GM19239 (cell line): ENCODE measurements at regions not wholly inside any gene's neighbourhood (a gene's known extent, or its start where the extent isn't known, plus 50 kb on each side); places are given as distances from the start of the nearest gene placed in this dataset.
A peak's percentile ranks its signal among the peaks of the same experiment; 100 is the strongest.

Experiments used
- DNase-seq: peaks from one replicate; pipeline ENCODE4 v3.0.0; 2011; ENCODE audit warnings: low spot score; ENCODE audit not compliant: insufficient read length
- FAIRE-seq: peaks from 2 replicates; lab custom pipeline; 2011; peaks lifted over from hg19 to GRCh38; lab: Jason Lieb, UNC

DNA sequence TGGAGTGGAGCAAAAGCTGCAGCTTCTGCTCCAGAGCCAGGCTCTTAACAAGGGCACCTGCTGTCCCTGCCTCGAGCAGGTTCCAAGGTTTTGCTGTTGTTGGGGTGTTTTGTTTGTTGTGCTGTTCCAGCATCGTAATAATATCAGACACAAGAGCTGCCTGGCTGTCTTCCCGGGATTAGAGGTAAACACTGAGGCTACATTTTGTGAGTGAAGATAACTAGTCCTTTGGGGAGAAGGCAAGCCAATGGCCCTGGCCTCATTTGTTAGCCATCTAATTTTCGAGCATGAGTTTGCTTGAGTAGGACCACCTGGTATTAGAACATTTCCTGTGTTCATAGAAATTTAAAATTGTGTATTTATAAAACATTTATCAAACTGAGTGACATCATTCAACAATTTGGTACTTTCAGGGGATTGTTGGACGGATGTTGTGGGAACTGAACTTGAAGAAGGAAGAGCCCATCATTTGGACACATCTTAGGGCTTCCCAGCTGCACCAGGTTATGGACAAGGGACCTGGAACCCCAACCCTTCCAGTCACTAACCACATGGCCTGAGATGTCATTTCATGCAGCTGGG, 555.0 kb downstream of the TNS3 start:
- FAIRE-seq = no peak
- DNase-seq = no peak

DNA sequence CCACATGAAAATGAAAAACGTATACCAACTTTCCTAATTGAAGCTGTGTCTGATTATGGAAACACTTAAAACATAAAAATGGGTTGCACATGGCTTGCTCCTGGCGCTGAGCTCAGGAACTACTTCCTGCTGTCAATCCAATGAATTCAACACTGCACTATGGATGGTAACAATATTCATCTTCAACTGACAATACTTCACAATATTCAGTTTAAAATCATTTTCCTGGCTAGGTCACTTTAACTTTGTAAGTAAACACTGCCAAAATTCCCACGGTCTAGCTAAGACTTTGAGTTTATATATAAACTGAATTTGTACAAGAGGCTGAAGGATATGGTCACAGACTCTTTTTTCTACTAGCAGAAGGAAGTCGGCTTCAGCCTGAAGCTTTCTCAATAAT, 556.9 kb downstream of the TNS3 start:
- DNase-seq (no peak), FAIRE-seq (no peak)

DNA sequence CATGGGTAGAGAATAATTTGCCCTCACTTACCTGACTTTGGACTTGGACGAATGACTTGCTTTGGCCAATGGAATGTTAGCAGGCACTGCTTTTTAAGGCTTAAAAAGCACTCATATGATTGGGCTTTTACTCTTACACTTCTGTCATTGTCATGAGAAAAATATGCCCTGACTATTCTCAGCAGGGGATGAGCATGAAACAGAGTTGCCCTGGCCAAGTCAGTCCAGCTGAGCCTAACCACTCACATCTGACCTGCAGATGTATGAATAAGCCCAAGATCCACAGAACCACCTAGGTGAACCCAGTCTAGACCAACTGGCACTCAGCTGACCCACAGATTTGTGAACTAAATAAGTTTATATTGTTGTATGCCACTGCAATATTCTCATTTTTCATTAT, 573.5 kb downstream of the TNS3 start:
- FAIRE-seq (no peak), DNase-seq (no peak)

DNA sequence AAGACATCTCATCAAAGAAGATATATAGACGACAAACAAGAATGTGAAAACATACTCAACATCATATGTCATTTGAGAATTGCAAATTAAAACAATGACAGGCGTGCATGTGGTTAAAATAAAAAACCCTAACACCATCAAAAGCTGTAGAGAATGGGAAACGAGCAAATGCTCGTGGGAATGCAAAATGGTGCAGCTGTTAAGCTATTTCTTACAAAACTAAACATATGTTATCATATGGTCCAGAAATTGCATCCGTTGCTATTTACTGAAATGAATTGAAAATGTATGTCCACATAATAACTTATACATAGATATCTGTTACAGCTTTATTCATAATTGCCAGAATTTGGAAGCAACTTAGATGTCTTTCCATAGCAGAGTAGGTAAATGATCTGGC, 574.4 kb downstream of the TNS3 start:
- FAIRE-seq = peak; percentile 48
- DNase-seq = no peak

DNA sequence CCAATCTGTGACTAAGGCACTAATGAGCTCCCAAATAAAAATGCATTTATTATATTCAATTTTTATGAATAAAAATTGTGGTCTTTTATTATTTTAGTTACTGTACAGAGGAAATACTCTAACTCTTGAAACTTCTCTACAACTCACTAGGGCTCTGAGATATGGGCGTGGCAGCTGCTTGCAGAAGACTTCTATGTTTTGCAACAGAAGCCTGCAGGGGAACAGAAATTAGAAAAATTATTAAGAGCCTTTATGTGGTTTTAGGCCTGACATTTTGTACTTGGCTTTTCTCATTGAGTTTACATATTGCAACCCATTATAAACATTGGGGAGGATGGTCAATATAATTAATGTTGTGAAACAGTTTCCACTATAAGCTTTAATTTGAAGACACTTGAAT, 581.4 kb downstream of the TNS3 start:
- FAIRE-seq (no peak), DNase-seq (no peak)

DNA sequence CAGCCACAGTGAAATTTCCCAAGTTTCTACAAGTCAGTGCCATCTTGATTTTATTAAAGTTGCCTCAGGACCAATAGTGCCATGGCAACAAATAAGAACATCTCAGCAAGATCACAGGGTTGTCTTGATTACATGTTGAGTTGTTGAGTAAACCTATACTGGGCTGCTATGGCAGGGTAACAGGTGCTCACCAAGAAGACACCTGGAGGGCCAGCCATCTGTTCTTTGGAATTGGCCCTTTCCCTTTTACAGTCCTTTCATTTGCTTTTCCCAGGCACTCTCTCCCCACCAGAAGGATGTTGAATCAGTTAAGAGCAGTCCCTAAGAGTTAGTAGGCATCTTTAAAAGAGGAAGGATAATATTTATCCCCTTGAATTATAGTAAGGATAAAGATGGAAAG, 582.0 kb downstream of the TNS3 start:
- FAIRE-seq = no peak
- no peak for DNase-seq

DNA sequence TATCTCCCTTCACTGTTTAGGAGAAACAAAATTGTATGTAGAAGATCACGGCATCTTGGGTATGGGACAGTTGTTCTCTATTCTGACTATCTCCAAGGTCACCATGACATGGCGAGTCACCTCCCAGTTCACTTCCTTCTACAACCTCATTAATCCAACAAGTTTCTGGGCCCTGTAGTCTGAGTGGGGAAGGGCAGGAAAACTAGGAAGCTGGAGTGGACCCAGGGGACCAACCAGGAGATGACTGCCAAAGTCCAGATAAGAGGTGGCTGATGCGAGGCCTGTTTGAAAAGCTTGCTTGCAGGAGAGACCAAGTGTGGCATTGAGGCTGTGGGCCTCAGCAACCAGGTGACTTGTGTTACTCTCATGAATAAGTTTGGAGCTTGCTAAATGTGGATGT, 584.9 kb downstream of the TNS3 start:
- FAIRE-seq = no peak
- DNase-seq = no peak

DNA sequence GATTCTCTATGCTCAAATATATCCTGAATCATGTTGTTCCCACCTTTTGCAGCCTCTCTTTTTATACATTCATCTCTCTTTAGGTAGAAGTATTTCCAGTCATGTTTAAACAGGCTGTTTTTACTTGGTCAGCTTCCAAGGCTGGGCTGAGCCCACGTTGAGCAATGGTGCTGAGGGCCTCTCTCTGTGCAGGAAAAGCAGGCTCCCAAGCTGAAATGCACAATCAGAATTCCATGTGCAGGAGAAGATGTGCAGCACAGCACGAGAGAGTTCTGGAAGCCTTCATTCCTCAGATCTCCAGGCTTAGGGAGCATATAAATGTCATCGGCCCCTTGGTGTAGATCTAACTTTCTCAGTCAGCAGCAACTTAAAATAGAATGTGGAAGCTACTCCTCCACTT, 588.5 kb downstream of the TNS3 start:
- FAIRE-seq = no peak

DNA sequence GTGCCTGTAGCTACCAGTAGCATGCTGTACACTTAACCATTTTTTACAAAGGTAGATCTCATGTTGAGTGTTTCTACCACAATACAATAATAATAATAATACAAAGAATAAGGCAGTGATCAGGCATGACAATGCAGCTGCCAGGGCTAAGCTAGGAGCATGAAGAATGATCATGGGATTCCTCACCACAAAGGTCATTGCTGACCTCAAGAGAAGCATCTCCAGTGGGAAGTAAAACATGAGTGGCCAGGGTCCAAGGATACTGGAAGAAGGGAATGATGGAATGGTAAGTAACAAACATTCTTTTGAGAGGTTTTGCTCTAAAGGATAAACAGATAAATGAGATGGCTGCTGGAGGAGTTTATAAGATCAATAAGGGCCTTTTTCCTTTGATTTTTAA, 591.1 kb downstream of the TNS3 start:
- no peak for FAIRE-seq
- DNase-seq = no peak

More for the DNA sequence above, 588.5 kb downstream of the TNS3 start:
- no peak for DNase-seq

DNA sequence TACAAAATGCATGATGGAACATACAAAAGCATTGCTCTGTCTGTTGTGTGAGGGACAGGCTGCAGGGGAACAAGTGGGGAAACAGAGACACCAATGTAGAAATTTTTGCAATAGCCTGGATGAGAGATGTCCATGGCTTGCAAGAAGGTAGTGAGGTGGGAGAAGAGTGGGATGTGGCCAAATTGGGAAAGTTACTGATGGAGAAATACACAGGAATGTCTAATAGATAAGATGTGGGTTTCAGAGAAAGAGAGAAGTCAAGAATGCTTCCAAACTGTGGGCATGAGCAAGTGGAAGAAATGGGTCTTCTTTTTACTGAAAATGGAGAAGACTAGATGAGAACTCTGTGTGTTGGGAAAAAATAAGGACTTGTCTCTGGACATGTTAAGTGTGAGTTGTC, 592.7 kb downstream of the TNS3 start:
- no peak for FAIRE-seq

DNA sequence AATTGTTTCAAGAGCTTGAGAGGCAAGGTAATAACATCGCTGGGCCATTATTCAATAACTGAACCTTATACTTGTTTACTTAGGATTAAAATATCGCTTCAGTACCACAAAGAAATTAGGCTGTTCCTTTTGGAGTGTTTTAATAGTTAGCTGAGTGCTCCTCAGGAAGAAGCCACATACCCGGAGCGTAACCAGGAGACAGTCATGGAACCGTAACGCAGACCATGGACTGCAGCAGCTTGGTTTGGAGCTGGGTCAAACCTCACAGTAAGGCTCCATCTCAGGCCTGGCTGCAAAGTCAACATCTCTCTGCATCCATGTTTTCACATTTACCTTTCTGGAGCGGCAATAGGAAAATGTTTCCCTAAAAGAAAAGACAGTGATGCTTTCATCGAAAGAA, 599.0 kb downstream of the TNS3 start:
- FAIRE-seq (no peak), DNase-seq (no peak)

More for the DNA sequence above, 592.7 kb downstream of the TNS3 start:
- DNase-seq = no peak

DNA sequence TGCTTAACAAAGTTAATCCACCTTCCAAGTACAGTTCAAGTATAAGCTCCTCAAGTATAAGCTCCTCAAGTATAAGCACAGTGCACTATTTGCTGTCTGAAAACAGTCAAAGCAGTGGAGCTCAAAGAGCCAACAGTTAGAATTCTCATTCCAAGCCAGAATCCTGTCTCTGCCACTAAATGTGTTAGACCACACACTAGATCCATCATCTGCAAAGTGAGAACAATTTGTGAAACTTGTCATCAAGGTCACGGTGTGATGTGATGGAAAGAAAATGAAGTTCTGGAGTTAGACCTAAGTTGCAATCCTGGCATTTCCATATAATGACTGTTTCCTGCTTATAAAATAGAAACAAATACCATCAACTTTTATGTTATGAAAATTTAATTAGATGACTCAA, 602.5 kb downstream of the TNS3 start:
- FAIRE-seq (no peak), DNase-seq (no peak)

DNA sequence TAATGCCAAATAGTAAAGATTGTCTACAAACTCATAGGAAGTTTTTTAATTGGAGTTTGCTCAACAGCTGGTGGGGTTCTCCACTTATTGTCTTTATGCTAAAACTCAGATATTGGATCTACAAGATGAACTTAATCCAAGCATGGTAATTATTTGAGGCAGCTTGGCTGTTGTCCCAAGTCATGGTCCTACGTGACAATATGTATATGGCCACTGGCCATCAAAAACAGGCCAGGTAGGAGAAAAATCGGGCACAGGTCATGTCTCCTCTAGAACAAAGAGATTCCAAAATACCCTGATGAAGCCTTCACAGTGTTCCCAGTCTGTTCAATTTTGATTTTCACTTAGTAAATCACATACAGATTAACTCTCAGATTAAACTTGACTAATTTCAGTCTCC, 606.4 kb downstream of the TNS3 start:
- DNase-seq (no peak), FAIRE-seq (no peak)

DNA sequence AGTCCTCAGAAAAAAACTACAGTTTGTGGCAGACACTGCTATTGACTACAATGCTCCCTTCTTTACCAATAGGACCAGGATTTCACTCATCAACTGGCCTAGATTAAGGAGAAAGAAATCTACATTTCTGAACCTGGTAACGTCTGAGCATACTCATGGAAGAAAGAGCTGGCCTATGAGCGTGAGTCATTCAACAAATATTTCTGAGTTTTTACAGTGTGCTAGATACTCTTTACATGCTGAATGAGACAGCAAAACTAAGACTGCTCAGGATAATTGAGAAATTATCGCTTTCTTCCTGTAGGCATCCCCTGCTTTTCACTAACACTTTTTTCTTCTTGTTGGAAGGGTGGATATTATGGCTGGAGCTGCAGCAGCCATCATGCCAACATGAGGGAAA, 609.7 kb downstream of the TNS3 start:
- no peak for FAIRE-seq
- no peak for DNase-seq

DNA sequence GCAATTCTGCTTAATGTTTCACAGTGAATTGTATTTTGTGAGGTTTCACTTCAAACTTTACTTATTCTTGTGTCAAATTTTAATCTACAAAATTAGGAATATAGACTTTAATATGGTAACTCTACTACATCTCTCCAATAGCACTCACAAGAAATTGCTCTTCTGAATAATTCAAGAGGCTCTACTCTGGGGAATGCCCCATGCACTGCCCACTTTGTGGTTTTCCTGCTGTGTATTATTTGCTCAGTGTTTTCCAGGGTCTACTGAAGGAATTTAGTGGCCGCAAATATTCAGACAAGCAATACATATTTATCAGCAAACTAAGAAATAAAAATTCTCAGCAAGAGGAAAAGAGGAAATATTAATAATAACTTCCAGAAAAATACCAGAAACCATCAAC, 611.4 kb downstream of the TNS3 start:
- no peak for FAIRE-seq

DNA sequence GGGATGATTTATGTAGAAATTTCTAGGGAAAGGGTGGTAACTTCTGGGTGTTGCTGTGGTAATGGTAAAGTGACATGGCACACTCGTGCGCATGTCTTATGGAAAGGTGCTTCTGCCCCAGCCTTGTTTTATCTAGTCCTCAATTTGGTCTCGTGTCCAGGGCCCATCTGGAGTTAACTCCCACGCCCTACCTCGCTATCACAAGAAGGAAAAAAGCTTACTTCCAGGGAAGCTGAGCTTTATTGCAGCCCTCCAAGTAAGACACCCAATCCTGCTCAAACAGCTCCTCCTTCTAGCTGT, 611.8 kb downstream of the TNS3 start:
- FAIRE-seq (no peak), DNase-seq (no peak)

More for the DNA sequence above, 611.4 kb downstream of the TNS3 start:
- no peak for DNase-seq

DNA sequence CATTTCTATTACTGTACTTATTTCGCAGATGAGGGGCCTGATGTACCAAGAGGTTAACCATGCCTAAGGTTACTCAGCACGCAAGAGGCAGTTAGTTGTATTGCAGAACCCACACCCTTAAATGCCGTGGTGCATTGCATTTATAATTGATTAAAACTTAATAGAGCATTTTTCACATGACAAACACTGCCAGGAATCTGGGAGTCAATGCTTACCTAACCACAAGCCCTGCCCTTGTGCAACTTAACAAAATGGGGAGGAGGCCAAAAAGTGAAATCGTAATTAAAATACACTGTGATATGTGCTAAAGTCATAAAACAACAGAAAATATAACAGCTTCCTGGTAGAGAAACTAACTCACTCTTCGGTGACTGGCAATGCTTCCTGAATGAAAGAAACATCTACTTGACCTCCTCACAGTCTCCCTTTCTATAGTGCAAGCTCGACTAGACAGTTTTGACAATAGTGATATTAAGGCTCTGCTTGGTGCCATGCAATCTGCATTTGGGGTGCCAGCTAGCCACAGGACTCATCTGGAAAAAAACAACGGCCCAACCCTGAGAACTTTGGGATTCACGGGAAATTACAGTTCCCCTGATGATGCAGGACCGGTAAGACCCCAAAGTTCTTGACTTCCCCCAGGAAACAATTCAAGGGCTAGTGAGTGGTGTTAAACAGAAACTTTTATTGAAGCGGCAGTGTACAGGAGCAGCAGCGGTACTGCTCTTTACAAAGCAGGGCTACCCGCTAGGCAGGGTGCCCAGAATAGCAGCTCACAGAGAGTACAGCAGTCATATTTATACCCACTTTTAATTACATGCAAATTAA, 612.4 kb downstream of the TNS3 start:
- FAIRE-seq (no peak), DNase-seq (no peak)

DNA sequence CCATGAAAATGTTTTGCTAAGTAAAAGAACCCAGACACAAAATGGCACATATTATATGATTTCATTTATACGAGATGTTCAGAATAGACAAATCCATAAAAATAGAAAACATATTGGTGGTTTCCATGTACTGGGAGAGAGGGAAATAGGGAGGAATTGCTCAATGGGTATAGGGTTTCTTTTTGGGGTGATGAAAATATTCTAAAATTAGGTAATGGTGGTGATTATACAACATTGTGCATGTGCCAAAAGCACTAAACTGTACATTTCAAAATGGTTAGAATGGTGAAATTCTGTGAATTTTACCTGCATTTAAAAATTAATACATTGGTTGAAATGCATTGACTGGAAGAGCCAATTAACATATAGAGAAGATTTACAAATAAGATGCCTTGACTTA, 613.9 kb downstream of the TNS3 start:
- FAIRE-seq (no peak), DNase-seq (no peak)

DNA sequence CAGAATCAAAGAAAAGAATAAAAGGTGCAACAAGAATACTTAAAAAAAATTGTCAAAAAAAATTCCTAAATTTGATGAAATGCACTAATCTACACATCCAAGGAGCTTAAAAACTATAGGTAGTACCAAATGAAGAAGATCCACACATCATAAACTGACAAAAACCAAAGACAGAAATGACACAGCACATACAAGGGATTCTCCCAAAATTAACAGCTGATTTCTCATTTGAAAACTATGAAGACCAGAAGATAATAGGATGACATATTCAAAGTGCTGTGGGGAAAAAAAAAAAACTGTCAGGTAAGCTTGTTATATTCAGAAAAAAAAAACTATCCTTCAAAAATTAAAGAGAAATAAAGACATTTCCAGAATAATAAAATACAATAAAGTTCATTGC, 618.2 kb downstream of the TNS3 start:
- FAIRE-seq (no peak), DNase-seq (no peak)

DNA sequence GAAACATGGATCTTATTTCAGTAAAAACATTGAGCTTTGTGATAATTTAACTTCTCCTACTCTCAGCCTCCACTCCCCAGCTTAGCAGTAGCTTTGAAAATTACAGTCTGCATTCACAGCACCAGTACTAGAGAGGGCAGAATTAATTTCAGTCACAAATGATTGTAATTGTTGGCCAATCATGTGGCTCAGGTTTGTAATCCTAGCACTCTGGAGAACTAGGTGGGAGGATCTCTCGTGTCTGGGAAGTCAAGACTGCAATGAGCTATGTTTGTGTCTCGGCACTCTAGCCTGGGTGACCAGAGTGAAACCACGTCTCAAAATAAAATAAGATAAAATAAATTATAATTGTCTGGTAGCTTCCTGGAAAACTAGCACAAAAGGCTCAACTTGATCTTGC, 620.9 kb downstream of the TNS3 start:
- DNase-seq (no peak), FAIRE-seq (no peak)

DNA sequence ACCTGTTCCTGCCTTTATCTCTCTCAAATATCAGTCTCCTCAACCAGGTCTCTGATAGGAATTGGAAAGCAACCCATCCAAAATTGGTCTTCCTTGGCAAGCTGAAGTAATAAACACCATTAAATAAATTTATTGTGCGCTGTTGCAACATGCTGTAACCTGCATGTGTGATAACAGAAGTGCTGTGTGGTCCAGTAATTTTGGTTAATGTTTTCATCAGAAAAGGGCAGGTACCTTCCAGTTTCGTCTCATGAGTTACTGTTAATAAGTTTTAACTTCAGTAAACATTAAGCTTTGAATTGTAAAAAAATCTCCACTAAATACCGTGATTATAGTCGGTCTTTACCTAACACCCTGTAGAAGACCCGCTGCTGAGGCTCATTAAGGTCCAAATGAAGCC, 624.7 kb downstream of the TNS3 start:
- FAIRE-seq (no peak), DNase-seq (no peak)

DNA sequence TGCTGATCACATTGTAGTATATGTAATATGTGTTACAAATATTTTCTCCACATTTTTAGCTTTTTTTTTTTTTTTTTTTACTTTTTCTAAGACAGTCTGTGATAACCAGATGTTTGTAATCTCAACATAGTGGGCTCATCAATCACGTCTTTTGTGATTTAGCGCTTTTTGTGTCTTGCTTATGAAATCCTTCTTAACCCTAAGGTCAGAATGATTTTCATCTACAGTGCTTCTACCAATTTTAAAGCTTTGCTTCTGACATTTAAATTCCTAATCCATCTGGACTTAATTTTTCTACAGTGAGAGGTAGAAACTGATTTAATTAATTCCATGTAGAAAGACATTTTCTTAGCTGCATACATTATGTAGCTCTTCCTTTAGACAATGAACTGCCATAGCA, 626.4 kb downstream of the TNS3 start:
- no peak for DNase-seq
- no peak for FAIRE-seq
